ENCODE measurements at regions not wholly inside any gene's neighbourhood (a gene's known extent, or its start where the extent isn't known, plus 50 kb on each side); places are given as distances from the start of the nearest gene placed in this dataset.

GRCh38 chr7:153396475-153396874 lies 636.9 kb downstream of the ACTR3B start:
- TF ChIP-seq RAD21 (IDR thresholded peaks at IDR 0.05) (no peak), CTCF (IDR thresholded peaks at IDR 0.05; ENCODE audit: low read depth, low read length, missing input control) (no peak), TAF1 (conservative IDR thresholded peaks at IDR 0.05) (no peak), REST (IDR thresholded peaks at IDR 0.05) (no peak), JUND (IDR thresholded peaks at IDR 0.05) (no peak), SP1 (IDR thresholded peaks at IDR 0.05) (no peak)

Data from liver (tissue), 3 donors.